GM12878 (cell line): ENCODE measurements at regions not wholly inside any gene's neighbourhood (a gene's known extent, or its start where the extent isn't known, plus 50 kb on each side); places are given as distances from the start of the nearest gene placed in this dataset.

Source experiments
- BCLAF1 ChIP-seq: fragments of 450-650 bp; IDR thresholded peaks from 2 replicates; pipeline ENCODE4 v1.6.1; 2017; ENCODE audit warnings: antibody characterized with exemption, mild to moderate bottlenecking, moderate library complexity
- BRCA1 ChIP-seq: IDR thresholded peaks from 2 replicates; pipeline ENCODE4 v1.6.1; 2011; ENCODE audit warnings: low read depth, low read length, improper control_type of control experiment
- FOXM1 ChIP-seq: IDR thresholded peaks from 2 replicates; pipeline ENCODE4 v1.6.1; 2012; ENCODE audit warnings: low read depth, mild to moderate bottlenecking, inconsistent platforms, low read length, moderate library complexity
- HSF1 ChIP-seq: fragments of 150-350 bp; IDR thresholded peaks from 2 replicates; pipeline ENCODE4 v1.6.1; 2014; ENCODE audit warnings: mild to moderate bottlenecking, low read depth, low read length
- MTA3 ChIP-seq: IDR thresholded peaks from 2 replicates; pipeline ENCODE4 v1.6.1; 2012; ENCODE audit warnings: low read length, inconsistent platforms, borderline replicate concordance
- PBX3 ChIP-seq: IDR thresholded peaks from 2 replicates; pipeline ENCODE4 v1.6.1; 2011; ENCODE audit warnings: mild to moderate bottlenecking, low read depth, low read length, moderate library complexity; ENCODE audit not compliant: insufficient replicate concordance
- POLR2AphosphoS5 ChIP-seq: IDR thresholded peaks from 2 replicates; pipeline ENCODE4 v1.6.1; 2011; ENCODE audit warnings: mild to moderate bottlenecking, low read length, inconsistent platforms
- SKIL ChIP-seq: fragments of 450-650 bp; IDR thresholded peaks from 2 replicates; pipeline ENCODE4 v1.6.1; 2017; ENCODE audit warnings: mild to moderate bottlenecking, low read depth, inconsistent platforms; ENCODE audit not compliant: poor library complexity, severe bottlenecking
- ZBED1 ChIP-seq: IDR thresholded peaks from 2 replicates; pipeline ENCODE4 v1.6.1; 2016; ENCODE audit warnings: borderline replicate concordance
- ZNF24 ChIP-seq: fragments of 450-650 bp; IDR thresholded peaks from 2 replicates; pipeline ENCODE4 v1.6.1; 2017; ENCODE audit warnings: antibody characterized with exemption, mild to moderate bottlenecking

GRCh38 chr2:6471419-6471818, 394.3 kb downstream of the CMPK2 start (continued):
- TF ChIP-seq BCLAF1 (no peak), SKIL (no peak), HSF1 (no peak), POLR2AphosphoS5 (no peak), BRCA1 (no peak), ZBED1 (no peak), FOXM1 (no peak), PBX3 (no peak), ZNF24 (no peak), MTA3 (no peak)
